ENCODE measurements at regions not wholly inside any gene's neighbourhood (a gene's known extent, or its start where the extent isn't known, plus 50 kb on each side); places are given as distances from the start of the nearest gene placed in this dataset.

DNA sequence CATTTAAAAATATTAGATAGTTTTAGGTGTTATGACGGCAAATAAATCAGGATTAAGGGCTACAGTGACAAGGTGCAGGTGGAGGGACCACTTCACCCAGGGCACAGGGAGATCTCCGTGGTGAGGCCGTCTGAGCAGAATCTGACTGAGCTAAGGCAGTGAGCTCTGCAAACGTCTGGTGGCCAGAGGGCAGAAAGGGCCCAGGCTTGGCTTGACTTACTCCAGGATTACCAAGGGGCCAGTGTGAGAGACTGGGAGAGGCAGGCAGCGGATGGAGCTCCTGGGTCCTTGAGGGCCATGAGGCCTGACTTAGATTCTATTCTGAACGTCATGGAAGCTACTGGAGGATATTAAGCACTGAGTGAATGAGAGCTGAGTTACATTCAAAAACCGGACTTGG lies 125.9 kb upstream of the B3GAT1 start:
- no peak for DNase-seq (ENCODE audit: low spot score)
- intact Hi-C loops (cut with DNase I), result no loop called here
- H3K4me1 ChIP-seq (replicated peaks), result no peaks in the 10 kb centered on the region
- H3K36me3 ChIP-seq, result no peaks in the 10 kb centered on the region
- H3K27me3 ChIP-seq (replicated peaks; ENCODE audit: insufficient read depth), result no peaks in the 10 kb centered on the region
- H3K27ac ChIP-seq, result no peak overlapping the region
- TF ChIP-seq, protein P1, sequence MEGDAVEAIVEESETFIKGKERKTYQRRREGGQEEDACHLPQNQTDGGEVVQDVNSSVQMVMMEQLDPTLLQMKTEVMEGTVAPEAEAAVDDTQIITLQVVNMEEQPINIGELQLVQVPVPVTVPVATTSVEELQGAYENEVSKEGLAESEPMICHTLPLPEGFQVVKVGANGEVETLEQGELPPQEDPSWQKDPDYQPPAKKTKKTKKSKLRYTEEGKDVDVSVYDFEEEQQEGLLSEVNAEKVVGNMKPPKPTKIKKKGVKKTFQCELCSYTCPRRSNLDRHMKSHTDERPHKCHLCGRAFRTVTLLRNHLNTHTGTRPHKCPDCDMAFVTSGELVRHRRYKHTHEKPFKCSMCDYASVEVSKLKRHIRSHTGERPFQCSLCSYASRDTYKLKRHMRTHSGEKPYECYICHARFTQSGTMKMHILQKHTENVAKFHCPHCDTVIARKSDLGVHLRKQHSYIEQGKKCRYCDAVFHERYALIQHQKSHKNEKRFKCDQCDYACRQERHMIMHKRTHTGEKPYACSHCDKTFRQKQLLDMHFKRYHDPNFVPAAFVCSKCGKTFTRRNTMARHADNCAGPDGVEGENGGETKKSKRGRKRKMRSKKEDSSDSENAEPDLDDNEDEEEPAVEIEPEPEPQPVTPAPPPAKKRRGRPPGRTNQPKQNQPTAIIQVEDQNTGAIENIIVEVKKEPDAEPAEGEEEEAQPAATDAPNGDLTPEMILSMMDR (IDR thresholded peaks at IDR 0.05), result no peak
- TF ChIP-seq POLR2AphosphoS5 (IDR thresholded peaks at IDR 0.05) (no peak), POLR2A (IDR thresholded peaks at IDR 0.05) (no peak)
- no peak overlapping the region for H3K4me3 ChIP-seq
- WGBS, result 72% methylated on average over 7 of the region's 7 CpGs
- no peaks in the 10 kb centered on the region for H3K9me3 ChIP-seq

DNA sequence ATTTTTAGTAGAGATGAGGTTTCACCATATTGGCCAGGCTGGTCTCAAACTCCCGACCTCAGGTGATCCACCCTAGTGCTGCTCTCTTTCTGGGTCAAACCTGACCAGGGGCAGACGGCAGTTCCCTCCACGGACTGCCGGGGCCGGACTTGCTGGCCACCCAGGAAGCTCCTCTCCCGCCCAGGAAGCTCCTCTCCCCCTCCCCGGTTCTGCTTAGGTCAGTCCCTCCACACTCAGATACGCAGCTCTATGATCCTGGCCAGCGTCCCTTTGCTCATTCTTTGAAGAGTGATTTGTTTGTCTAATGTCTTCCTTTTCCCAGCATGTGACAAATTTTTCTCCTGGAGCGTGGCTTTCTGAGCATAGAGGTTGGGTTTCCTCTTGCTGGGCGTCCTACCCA lies 125.3 kb upstream of the B3GAT1 start:
- intact Hi-C loops (cut with DNase I), result no loop called here
- WGBS, result 46% methylated on average over 11 of the region's 11 CpGs

DNA sequence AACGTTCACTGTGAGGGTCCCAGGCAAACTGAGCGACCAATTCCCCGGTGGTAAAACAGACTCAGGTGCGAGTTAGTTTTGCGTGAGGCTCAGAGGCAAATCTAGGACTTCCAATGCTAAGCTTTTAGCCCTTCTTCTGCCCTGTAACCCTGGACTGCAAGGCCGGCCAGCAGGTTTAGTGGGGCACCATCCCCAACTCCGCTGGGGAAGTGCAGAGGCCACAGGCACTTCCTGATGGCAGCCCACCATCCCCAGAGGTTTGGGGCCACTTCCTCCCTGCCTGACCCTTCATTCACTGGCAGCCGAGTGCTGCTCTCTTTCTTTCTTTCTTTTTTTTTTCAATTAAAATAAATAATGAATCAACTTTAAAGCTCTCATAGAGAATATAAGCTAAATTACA lies 124.6 kb upstream of the B3GAT1 start:
- 75% methylated on average over 8 of the region's 8 CpGs for WGBS
- H3K27me3 ChIP-seq (replicated peaks; ENCODE audit: insufficient read depth), result no peaks in the 10 kb centered on the region

More for the DNA sequence above, 125.3 kb upstream of the B3GAT1 start:
- no peaks in the 10 kb centered on the region for H3K36me3 ChIP-seq
- no peak for TF ChIP-seq POLR2AphosphoS5 (IDR thresholded peaks at IDR 0.05)
- TF ChIP-seq POLR2A (IDR thresholded peaks at IDR 0.05), result no peak
- TF ChIP-seq, protein P1 (IDR thresholded peaks at IDR 0.05), result no peak
- H3K27me3 ChIP-seq (replicated peaks; ENCODE audit: insufficient read depth), result no peaks in the 10 kb centered on the region
- H3K27ac ChIP-seq, result no peak overlapping the region
- no peaks in the 10 kb centered on the region for H3K4me1 ChIP-seq (replicated peaks)
- no peak for DNase-seq (ENCODE audit: low spot score)
- H3K9me3 ChIP-seq, result no peaks in the 10 kb centered on the region
- H3K4me3 ChIP-seq, result no peak overlapping the region

DNA sequence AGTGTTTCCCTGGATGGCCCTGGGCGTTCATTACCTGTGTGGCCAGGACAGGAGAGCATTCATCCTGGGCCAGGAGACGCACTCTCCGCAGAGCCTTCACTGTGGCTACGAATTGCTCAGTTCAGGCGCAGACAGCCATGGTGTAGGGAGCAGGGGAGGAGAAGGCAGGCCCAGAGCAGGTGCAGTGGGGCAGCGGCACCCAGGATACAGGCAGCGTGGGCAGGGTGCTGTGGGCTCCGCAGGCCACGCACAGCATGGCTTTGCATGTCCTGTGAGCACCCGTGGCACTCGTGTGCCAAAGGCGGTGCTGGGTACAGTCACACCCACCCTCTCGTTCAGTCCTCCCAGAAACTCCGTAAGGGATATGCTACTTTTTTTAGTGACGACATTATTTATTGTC lies 124.2 kb upstream of the B3GAT1 start:
- no peak for DNase-seq (ENCODE audit: low spot score)
- TF ChIP-seq, protein P1 (IDR thresholded peaks at IDR 0.05), result no peak
- TF ChIP-seq POLR2A (IDR thresholded peaks at IDR 0.05), result no peak
- TF ChIP-seq POLR2AphosphoS5 (IDR thresholded peaks at IDR 0.05), result no peak
- H3K27ac ChIP-seq, result no peak overlapping the region
- H3K36me3 ChIP-seq, result no peaks in the 10 kb centered on the region
- 67% methylated on average over 15 of the region's 15 CpGs for WGBS
- no peak overlapping the region for H3K4me3 ChIP-seq
- H3K9me3 ChIP-seq, result no peaks in the 10 kb centered on the region
- intact Hi-C loops (cut with DNase I), result no loop called here
- H3K27me3 ChIP-seq (replicated peaks; ENCODE audit: insufficient read depth), result no peaks in the 10 kb centered on the region
- no peaks in the 10 kb centered on the region for H3K4me1 ChIP-seq (replicated peaks)

More for the DNA sequence above, 124.6 kb upstream of the B3GAT1 start:
- Histone ChIP-seq H3K9me3 (no peaks in the 10 kb centered on the region), H3K27ac (no peak overlapping the region), H3K36me3 (no peaks in the 10 kb centered on the region), H3K4me3 (no peak overlapping the region), H3K4me1 (replicated peaks) (no peaks in the 10 kb centered on the region)
- TF ChIP-seq, protein P1 (IDR thresholded peaks at IDR 0.05), result no peak
- TF ChIP-seq POLR2AphosphoS5 (IDR thresholded peaks at IDR 0.05) (no peak), POLR2A (IDR thresholded peaks at IDR 0.05) (no peak)
- intact Hi-C loops (cut with DNase I), result no loop called here
- no peak for DNase-seq (ENCODE audit: low spot score)

Measured in prostate gland (tissue), 2 donors.